K562 (cell line): ENCODE measurements at regions not wholly inside any gene's neighbourhood (a gene's known extent, or its start where the extent isn't known, plus 50 kb on each side); places are given as distances from the start of the nearest gene placed in this dataset.

Experiments used
- ATAC-seq: fragments of 200-7000 bp; cut with Tn5 transposase; 3 replicates; pipeline ENCODE4 v1.9.1; 2020; ENCODE audit warnings: moderate library complexity
- BruUV-seq: library from RNA; stranded (reverse); fragments of 400-500 nt; replicated peaks from 2 replicates; lab custom pipeline; 2021; lab: Mats Ljungman, UMichigan
- CTCF ChIA-PET: fragments of 300-600 bp; formaldehyde crosslinking; extraction: SDS; loops from one replicate; lab custom pipeline; 2021; ENCODE audit warnings: low intra/inter-chr PET ratio; lab: Yijun Ruan, JAX
- POLR2A ChIA-PET: fragments of 300-600, 350-650 bp; sonication (Branson Sonifier 250); formaldehyde crosslinking; extraction: SDS; loops from one replicate; lab custom pipeline; 2021; ENCODE audit warnings: antibody characterized with exemption, inconsistent platforms; lab: Yijun Ruan, JAX
- DNase-seq, 4 experiments: peaks; one replicate each; pipeline versions ENCODE4 v3.0.0 to v3.0.0-alpha.2; 2011 to 2018; ENCODE audit warnings: low spot score in 3 of 4, mixed read lengths in 3 of 4; ENCODE audit errors: extremely low read depth in 1 of 4
- FAIRE-seq: peaks from 2 replicates; lab custom pipeline; 2011; peaks lifted over from hg19 to GRCh38; lab: Jason Lieb, UNC
- H2AFZ ChIP-seq: 2 replicates; pipeline ENCODE4 v1.6.0; 2011; ENCODE audit warnings: low read depth, low read length, control low read depth, inconsistent platforms
- H3K27ac ChIP-seq: fragments of 200-600 bp; 3 replicates; pipeline ENCODE4 v1.8.0; 2011; ENCODE audit warnings: low read depth, mild to moderate bottlenecking, control low read depth, inconsistent platforms, low read length, moderate library complexity, mixed read lengths; ENCODE audit errors: extremely low read depth
- H3K27me3 ChIP-seq, 2 experiments: fragments of 300-600 bp in 1 of 2; 2 replicates in 1 of 2; 3 replicates in 1 of 2; pipeline versions ENCODE4 v1.6.0 to v1.8.0; 2011; ENCODE audit warnings: inconsistent platforms in 2 of 2, low read length in 2 of 2, mild to moderate bottlenecking in 1 of 2, mixed read lengths in 1 of 2, moderate library complexity in 1 of 2; ENCODE audit not compliant: control insufficient read depth in 2 of 2, insufficient read depth in 2 of 2
- H3K36me3 ChIP-seq: fragments of 300-600 bp; 3 replicates; pipeline ENCODE4 v1.8.0; 2011; ENCODE audit warnings: mild to moderate bottlenecking, low read length, inconsistent platforms; ENCODE audit not compliant: control insufficient read depth, insufficient read depth
- H3K4me1 ChIP-seq, 2 experiments: fragments of 200-600 bp in 1 of 2; replicated peaks in 1 of 2; 2 replicates in 1 of 2; 3 replicates in 1 of 2; pipeline versions ENCODE4 v1.5.1 to v1.8.0; 2011; ENCODE audit warnings: inconsistent platforms in 2 of 2, low read length in 2 of 2, mild to moderate bottlenecking in 1 of 2, mixed read lengths in 1 of 2, moderate library complexity in 1 of 2; ENCODE audit not compliant: control insufficient read depth in 2 of 2, insufficient read depth in 2 of 2
- H3K4me2 ChIP-seq: 2 replicates; pipeline ENCODE4 v1.6.1; 2011; ENCODE audit warnings: low read length, control low read depth, inconsistent platforms, mixed read lengths; ENCODE audit not compliant: insufficient read depth
- H3K4me3 ChIP-seq: fragments of 200-600 bp; sonication (generic), shearing (Covaris generic); 2 replicates; pipeline ENCODE4 v1.5.1; 2016; ENCODE audit warnings: control low read depth, inconsistent platforms
- H3K79me2 ChIP-seq: fragments of 200-600 bp; 3 replicates; pipeline ENCODE4 v1.8.0; 2011; ENCODE audit warnings: low read length, inconsistent platforms; ENCODE audit not compliant: control insufficient read depth, insufficient read depth
- H3K9ac ChIP-seq, 2 experiments: 2 replicates each; pipeline versions ENCODE4 v1.6.0 to v1.6.1; 2011; ENCODE audit warnings: low read depth in 2 of 2, low read length in 2 of 2, control low read depth in 1 of 2, inconsistent platforms in 1 of 2, mild to moderate bottlenecking in 1 of 2, mixed read lengths in 1 of 2; ENCODE audit not compliant: insufficient read depth in 1 of 2
- H3K9me1 ChIP-seq: one replicate; pipeline ENCODE4 v1.6.0; 2011; ENCODE audit warnings: inconsistent platforms, mild to moderate bottlenecking, low read length, moderate library complexity; ENCODE audit not compliant: control insufficient read depth, insufficient read depth
- H3K9me3 ChIP-seq: replicated peaks from 2 replicates; pipeline ENCODE4 v1.5.1; 2011; ENCODE audit warnings: low read depth, low read length, inconsistent platforms; ENCODE audit not compliant: control insufficient read depth, insufficient read depth
- H4K20me1 ChIP-seq: replicated peaks from 2 replicates; pipeline ENCODE4 v1.6.1; 2011; ENCODE audit warnings: low read length, inconsistent platforms, mixed read lengths; ENCODE audit not compliant: control insufficient read depth, insufficient read depth
- CREBBP ChIP-seq: IDR thresholded peaks from one replicate; pipeline ENCODE4 v1.6.1; 2012; ENCODE audit warnings: low read depth, mild to moderate bottlenecking, control low read depth, inconsistent platforms, low read length
- CXXC5 ChIP-seq: fragments of 250-450 bp; sonication (Bioruptor Pico); IDR thresholded peaks from 2 replicates; pipeline ENCODE4 v1.8.0; 2022; ENCODE audit warnings: inconsistent platforms, mild to moderate bottlenecking, moderate library complexity
- ETS2 ChIP-seq: IDR thresholded peaks from 2 replicates; pipeline ENCODE4 v1.6.1; 2016; ENCODE audit warnings: borderline replicate concordance, missing genetic modification characterization, mild to moderate bottlenecking, moderate library complexity, missing compliant biosample characterization; ENCODE audit not compliant: poor library complexity, severe bottlenecking
- EWSR1 ChIP-seq: fragments of 450-650 bp; IDR thresholded peaks from 2 replicates; pipeline ENCODE4 v1.6.1; 2018; ENCODE audit warnings: borderline replicate concordance, mild to moderate bottlenecking, low read depth, moderate library complexity; ENCODE audit not compliant: partially characterized antibody
- EZH2 ChIP-seq: IDR thresholded peaks from 2 replicates; pipeline ENCODE4 v1.6.1; 2012; ENCODE audit warnings: low read depth, mild to moderate bottlenecking, inconsistent platforms, low read length, borderline replicate concordance
- HIVEP1 ChIP-seq: fragments of 250-450 bp; sonication (Bioruptor Pico); IDR thresholded peaks from 2 replicates; pipeline ENCODE4 v1.4.0; 2020; ENCODE audit warnings: mild to moderate bottlenecking
- HMG20B ChIP-seq: fragments of 250-450 bp; sonication (Bioruptor Pico); IDR thresholded peaks from 2 replicates; pipeline ENCODE4 v1.5.0; 2021; ENCODE audit warnings: mild to moderate bottlenecking
- SNIP1 ChIP-seq: fragments of 450-650 bp; IDR thresholded peaks from 2 replicates; pipeline ENCODE4 v1.7.1; 2017; ENCODE audit warnings: low read depth, mild to moderate bottlenecking
- ZEB2 ChIP-seq: fragments of 450-650 bp; IDR thresholded peaks from 2 replicates; pipeline ENCODE4 v1.6.1; 2016
- ZNF174 ChIP-seq: fragments of 250-450 bp; sonication (Bioruptor Pico); IDR thresholded peaks from 2 replicates; pipeline ENCODE4 v1.4.0; 2020; ENCODE audit warnings: mild to moderate bottlenecking
- ZNF24 ChIP-seq: fragments of 450-650 bp; IDR thresholded peaks from 2 replicates; pipeline ENCODE4 v1.6.1; 2016
- ZNF75A ChIP-seq: fragments of 450-650 bp; formaldehyde crosslinking; IDR thresholded peaks from 2 replicates; pipeline ENCODE4 v1.4.0; 2020; ENCODE audit warnings: mild to moderate bottlenecking
- WGBS: fragments of 100-300 bp; shearing (Covaris generic); methylation state at CpG from one replicate; pipeline ENCODE4 v1.1.6; 2016; ENCODE audit warnings: low coverage, mixed read lengths; ENCODE audit not compliant: insufficient coverage; ENCODE audit errors: missing lambda C conversion rate; 5-methylcytosine and 5-hydroxymethylcytosine counted together
- in situ Hi-C: fragments of 300-500 bp; cut with MboI; formaldehyde crosslinking; loops from 4 replicates; pipeline ENCODE4 v1.15.0; 2018; ENCODE audit warnings: inconsistent platforms, mixed read lengths
- intact Hi-C: fragments of 100-400 bp; cut with micrococcal nuclease; formaldehyde crosslinking; loops from 2 replicates; pipeline ENCODE4 v1.14.2; 2022
- TF ChIP-seq, protein P1 (sequence below): fragments of 450-650 bp; IDR thresholded peaks from 2 replicates; pipeline ENCODE4 v1.6.1; 2016; ENCODE audit warnings: antibody characterized with exemption

GRCh38 chr4:123496421-123496820 lies 99.8 kb downstream of the SPRY1 start:
- no peak overlapping the region for H3K4me3 ChIP-seq
- no peak for TF ChIP-seq SNIP1
- TF ChIP-seq, protein P1, sequence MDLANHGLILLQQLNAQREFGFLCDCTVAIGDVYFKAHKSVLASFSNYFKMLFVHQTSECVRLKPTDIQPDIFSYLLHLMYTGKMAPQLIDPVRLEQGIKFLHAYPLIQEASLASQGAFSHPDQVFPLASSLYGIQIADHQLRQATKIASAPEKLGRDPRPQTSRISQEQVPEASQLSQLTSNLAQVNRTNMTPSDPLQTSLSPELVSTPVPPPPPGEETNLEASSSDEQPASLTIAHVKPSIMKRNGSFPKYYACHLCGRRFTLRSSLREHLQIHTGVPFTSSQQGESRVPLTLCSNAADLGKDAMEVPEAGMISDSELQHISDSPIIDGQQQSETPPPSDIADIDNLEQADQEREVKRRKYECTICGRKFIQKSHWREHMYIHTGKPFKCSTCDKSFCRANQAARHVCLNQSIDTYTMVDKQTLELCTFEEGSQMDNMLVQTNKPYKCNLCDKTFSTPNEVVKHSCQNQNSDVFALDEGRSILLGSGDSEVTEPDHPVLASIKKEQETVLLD: no peak
- TF ChIP-seq EZH2: no peak
- TF ChIP-seq CREBBP: no peak
- TF ChIP-seq ETS2: no peak
- TF ChIP-seq ZNF24: no peak
- TF ChIP-seq HIVEP1 (CRISPR knock-in tag): no peak
- no peak for TF ChIP-seq ZEB2
- TF ChIP-seq HMG20B (CRISPR knock-in tag): no peak
- no peak for TF ChIP-seq ZNF174 (CRISPR knock-in tag)
- no peak for TF ChIP-seq CXXC5 (CRISPR knock-in tag)
- no peak for TF ChIP-seq ZNF75A (CRISPR knock-in tag)
- TF ChIP-seq EWSR1: no peak
- FAIRE-seq (no peak), DNase-seq (no peak), ATAC-seq (no peak)
- no peaks in the 10 kb centered on the region for H3K9me1 ChIP-seq
- peak overlapping the region; percentile 18; the same call in 1 of the 2 replicates for H2AFZ ChIP-seq
- no TSS peak for BruUV-seq
- H3K4me2 ChIP-seq: no peak overlapping the region
- H4K20me1 ChIP-seq: no peaks in the 10 kb centered on the region
- in situ Hi-C loops (no loop called here), intact Hi-C loops (no loop called here)
- POLR2A ChIA-PET: interaction anchor here (0.8 kb wide), 1 partner anchor 128 kb away, joined by 3 read pairs; no protein-coding TSS in a partner anchor
- H3K79me2 ChIP-seq: no peaks in the 10 kb centered on the region
- CTCF ChIA-PET: no interaction called here
- H3K27me3 ChIP-seq: 0 out of 5 replicates have a peak, but pooled peaks cover 0 to 4% of the 10 kb centered on the region in 2 experiments
- WGBS: 3% methylated on average over 4 of the region's 4 CpGs
- H3K9ac ChIP-seq: no peak overlapping the region
- H3K27ac ChIP-seq: no peak overlapping the region
- H3K4me1 ChIP-seq: no peaks in the 10 kb centered on the region
- H3K36me3 ChIP-seq: no peaks in the 10 kb centered on the region
- H3K9me3 ChIP-seq: peaks cover 3% of the 10 kb centered on the region; the same call in 1 of the 2 replicates
